ENCODE measurements at regions not wholly inside any gene's neighbourhood (a gene's known extent, or its start where the extent isn't known, plus 50 kb on each side); places are given as distances from the start of the nearest gene placed in this dataset.

DNA sequence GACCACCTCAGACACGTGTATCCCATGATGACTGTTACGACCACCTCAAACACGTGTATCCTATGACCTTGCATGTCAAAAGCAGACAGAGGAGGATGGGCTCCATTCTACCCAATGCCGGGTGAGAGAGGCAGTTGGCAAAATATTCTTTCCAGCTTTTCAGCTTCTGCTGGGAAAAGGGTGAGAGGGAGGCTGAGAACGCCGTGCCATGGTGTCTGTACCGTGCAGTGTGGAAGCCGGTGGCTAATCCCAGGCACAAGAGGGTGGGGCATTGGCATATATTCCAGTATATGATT, 1478.4 kb downstream of the TBC1D22A start:
- TF ChIP-seq ZBTB8A (tag by site-specific recombination; IDR thresholded peaks at IDR 0.05), result no peak
- TF ChIP-seq, protein P1, sequence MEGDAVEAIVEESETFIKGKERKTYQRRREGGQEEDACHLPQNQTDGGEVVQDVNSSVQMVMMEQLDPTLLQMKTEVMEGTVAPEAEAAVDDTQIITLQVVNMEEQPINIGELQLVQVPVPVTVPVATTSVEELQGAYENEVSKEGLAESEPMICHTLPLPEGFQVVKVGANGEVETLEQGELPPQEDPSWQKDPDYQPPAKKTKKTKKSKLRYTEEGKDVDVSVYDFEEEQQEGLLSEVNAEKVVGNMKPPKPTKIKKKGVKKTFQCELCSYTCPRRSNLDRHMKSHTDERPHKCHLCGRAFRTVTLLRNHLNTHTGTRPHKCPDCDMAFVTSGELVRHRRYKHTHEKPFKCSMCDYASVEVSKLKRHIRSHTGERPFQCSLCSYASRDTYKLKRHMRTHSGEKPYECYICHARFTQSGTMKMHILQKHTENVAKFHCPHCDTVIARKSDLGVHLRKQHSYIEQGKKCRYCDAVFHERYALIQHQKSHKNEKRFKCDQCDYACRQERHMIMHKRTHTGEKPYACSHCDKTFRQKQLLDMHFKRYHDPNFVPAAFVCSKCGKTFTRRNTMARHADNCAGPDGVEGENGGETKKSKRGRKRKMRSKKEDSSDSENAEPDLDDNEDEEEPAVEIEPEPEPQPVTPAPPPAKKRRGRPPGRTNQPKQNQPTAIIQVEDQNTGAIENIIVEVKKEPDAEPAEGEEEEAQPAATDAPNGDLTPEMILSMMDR (tag by site-specific recombination; IDR thresholded peaks at IDR 0.05), result no peak
- no peak for TF ChIP-seq YY1 (tag by site-specific recombination; IDR thresholded peaks at IDR 0.05)
- TF ChIP-seq OSR2 (tag by site-specific recombination; IDR thresholded peaks at IDR 0.05), result no peak
- TF ChIP-seq GLIS2 (tag by site-specific recombination; IDR thresholded peaks at IDR 0.05), result no peak
- TF ChIP-seq ZNF776 (tag by site-specific recombination; IDR thresholded peaks at IDR 0.05; ENCODE audit: borderline replicate concordance), result no peak
- no peak for TF ChIP-seq ZSCAN30 (tag by site-specific recombination; IDR thresholded peaks at IDR 0.05)
- TF ChIP-seq, protein P2, sequence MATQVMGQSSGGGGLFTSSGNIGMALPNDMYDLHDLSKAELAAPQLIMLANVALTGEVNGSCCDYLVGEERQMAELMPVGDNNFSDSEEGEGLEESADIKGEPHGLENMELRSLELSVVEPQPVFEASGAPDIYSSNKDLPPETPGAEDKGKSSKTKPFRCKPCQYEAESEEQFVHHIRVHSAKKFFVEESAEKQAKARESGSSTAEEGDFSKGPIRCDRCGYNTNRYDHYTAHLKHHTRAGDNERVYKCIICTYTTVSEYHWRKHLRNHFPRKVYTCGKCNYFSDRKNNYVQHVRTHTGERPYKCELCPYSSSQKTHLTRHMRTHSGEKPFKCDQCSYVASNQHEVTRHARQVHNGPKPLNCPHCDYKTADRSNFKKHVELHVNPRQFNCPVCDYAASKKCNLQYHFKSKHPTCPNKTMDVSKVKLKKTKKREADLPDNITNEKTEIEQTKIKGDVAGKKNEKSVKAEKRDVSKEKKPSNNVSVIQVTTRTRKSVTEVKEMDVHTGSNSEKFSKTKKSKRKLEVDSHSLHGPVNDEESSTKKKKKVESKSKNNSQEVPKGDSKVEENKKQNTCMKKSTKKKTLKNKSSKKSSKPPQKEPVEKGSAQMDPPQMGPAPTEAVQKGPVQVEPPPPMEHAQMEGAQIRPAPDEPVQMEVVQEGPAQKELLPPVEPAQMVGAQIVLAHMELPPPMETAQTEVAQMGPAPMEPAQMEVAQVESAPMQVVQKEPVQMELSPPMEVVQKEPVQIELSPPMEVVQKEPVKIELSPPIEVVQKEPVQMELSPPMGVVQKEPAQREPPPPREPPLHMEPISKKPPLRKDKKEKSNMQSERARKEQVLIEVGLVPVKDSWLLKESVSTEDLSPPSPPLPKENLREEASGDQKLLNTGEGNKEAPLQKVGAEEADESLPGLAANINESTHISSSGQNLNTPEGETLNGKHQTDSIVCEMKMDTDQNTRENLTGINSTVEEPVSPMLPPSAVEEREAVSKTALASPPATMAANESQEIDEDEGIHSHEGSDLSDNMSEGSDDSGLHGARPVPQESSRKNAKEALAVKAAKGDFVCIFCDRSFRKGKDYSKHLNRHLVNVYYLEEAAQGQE (tag by site-specific recombination; IDR thresholded peaks at IDR 0.05), result no peak
- TF ChIP-seq ZNF658 (tag by site-specific recombination; IDR thresholded peaks at IDR 0.05), result no peak
- TF ChIP-seq, protein P3, sequence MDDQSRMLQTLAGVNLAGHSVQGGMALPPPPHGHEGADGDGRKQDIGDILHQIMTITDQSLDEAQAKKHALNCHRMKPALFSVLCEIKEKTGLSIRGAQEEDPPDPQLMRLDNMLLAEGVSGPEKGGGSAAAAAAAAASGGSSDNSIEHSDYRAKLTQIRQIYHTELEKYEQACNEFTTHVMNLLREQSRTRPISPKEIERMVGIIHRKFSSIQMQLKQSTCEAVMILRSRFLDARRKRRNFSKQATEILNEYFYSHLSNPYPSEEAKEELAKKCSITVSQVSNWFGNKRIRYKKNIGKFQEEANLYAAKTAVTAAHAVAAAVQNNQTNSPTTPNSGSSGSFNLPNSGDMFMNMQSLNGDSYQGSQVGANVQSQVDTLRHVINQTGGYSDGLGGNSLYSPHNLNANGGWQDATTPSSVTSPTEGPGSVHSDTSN (CRISPR knock-in tag; IDR thresholded peaks at IDR 0.05), result no peak
- no peak for TF ChIP-seq HOXA7 (CRISPR knock-in tag; IDR thresholded peaks at IDR 0.05; ENCODE audit: borderline replicate concordance)
